ENCODE measurements at regions not wholly inside any gene's neighbourhood (a gene's known extent, or its start where the extent isn't known, plus 50 kb on each side); places are given as distances from the start of the nearest gene placed in this dataset.

GRCh38 chr17:22463110-22463850 is 771.0 kb downstream of the KCNJ18 start:
- TF ChIP-seq CTCF (IDR thresholded peaks at IDR 0.05; ENCODE audit: poor library complexity, severe bottlenecking) = no peak
- TF ChIP-seq EZH2 (IDR thresholded peaks at IDR 0.05; ENCODE audit: borderline replicate concordance, insufficient read depth, low read length, poor library complexity, severe bottlenecking) = no peak
- TF ChIP-seq POLR2AphosphoS5 (IDR thresholded peaks at IDR 0.05) = no peak
- no peak for TF ChIP-seq EP300 (conservative IDR thresholded peaks at IDR 0.05; ENCODE audit: poor library complexity, severe bottlenecking)
